SK-N-MC (cell line): ENCODE measurements at regions not wholly inside any gene's neighbourhood (a gene's known extent, or its start where the extent isn't known, plus 50 kb on each side); places are given as distances from the start of the nearest gene placed in this dataset.

Source experiments
- DNase-seq: peaks from one replicate; pipeline ENCODE4 v3.0.0-alpha.2; 2011; ENCODE audit warnings: low read depth, low spot score
- H3K27ac ChIP-seq: fragments of 200-600 bp; sonication (generic); 2 replicates; pipeline ENCODE4 v1.5.1; 2016; ENCODE audit warnings: mixed run types
- H3K36me3 ChIP-seq: fragments of 200-600 bp; sonication (generic); 2 replicates; pipeline ENCODE4 v1.6.1; 2017; ENCODE audit warnings: antibody characterized with exemption, low read length, mixed read lengths; ENCODE audit not compliant: insufficient read depth
- H3K4me3 ChIP-seq: fragments of 200-600 bp; sonication (generic); 2 replicates; pipeline ENCODE4 v1.5.1; 2016
- H3K9ac ChIP-seq: fragments of 200-600 bp; sonication (generic); 2 replicates; pipeline ENCODE4 v1.8.0; 2017; ENCODE audit warnings: mixed run types, mixed read lengths; ENCODE audit not compliant: insufficient read length
- H3K9me3 ChIP-seq: fragments of 200-600 bp; sonication (generic); 2 replicates; pipeline ENCODE4 v1.6.1; 2017; ENCODE audit warnings: low read depth, mild to moderate bottlenecking, antibody characterized with exemption, low read length, moderate library complexity, mixed read lengths
- EZH2 ChIP-seq: fragments of 200-600 bp; sonication (generic); IDR thresholded peaks from one replicate; pipeline ENCODE4 v1.6.1; 2017; ENCODE audit warnings: antibody characterized with exemption
- FOXP2 ChIP-seq: optimal IDR thresholded peaks from 2 replicates; pipeline ENCODE3; 2011; ENCODE audit warnings: mild to moderate bottlenecking, moderate library complexity; ENCODE audit not compliant: insufficient read depth; ENCODE audit errors: extremely low read length, control extremely low read depth
- POLR2AphosphoS5 ChIP-seq: IDR thresholded peaks from 2 replicates; pipeline ENCODE4 v1.6.1; 2012; ENCODE audit warnings: mild to moderate bottlenecking, low read depth, low read length, borderline replicate concordance

DNA sequence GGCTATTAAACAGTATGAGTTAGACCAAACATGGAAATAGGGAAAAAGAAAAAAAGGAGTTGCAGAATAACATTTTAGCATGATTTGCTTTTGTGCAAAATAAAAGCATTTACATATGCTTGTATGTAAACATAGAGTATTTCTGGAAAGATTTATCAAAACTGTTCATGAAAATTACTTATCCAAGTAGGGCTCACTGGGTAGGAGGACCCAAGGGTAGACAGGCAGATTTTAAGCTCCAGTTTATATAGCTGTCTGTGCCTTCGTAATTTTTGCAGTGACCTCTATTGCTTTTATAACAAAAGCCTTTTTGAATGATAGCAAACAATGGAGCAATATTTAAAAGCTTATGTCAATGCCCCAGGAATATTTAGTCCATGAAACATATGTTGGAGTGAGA, 228.8 kb upstream of the IRF2BP2 start:
- Histone ChIP-seq H3K36me3 (no peaks in the 10 kb centered on the region), H3K9ac (no peak overlapping the region)
- TF ChIP-seq POLR2AphosphoS5 (no peak), FOXP2 (no peak), EZH2 (no peak)

DNA sequence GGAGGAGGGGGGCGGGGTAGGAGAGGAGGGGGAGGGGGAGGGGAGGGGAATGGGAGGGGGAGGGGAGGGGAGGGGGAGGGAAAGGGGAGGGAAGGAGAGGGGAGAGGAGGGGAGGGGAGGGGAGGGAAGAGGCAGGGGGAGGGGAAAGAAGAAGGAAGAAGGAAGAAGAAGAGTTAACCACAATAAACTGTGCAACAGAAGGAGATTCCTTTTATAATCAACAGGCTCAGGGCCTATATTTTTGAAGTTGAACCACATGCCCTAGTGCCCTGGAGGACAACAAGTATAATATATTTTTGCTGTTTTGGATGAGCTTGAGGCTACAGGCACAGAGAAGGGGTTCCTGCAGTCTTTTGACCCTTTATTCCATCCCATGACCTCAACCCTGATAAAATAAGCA, 228.2 kb upstream of the IRF2BP2 start:
- no peak overlapping the region for H3K4me3 ChIP-seq
- TF ChIP-seq FOXP2 (no peak), EZH2 (no peak), POLR2AphosphoS5 (no peak)
- no peak overlapping the region for H3K9ac ChIP-seq
- H3K36me3 ChIP-seq: no peaks in the 10 kb centered on the region
- DNase-seq: no peak
- H3K9me3 ChIP-seq: no peaks in the 10 kb centered on the region
- H3K27ac ChIP-seq: no peak overlapping the region

More for the DNA sequence above, 228.8 kb upstream of the IRF2BP2 start:
- H3K27ac ChIP-seq: no peak overlapping the region
- no peak for DNase-seq
- no peak overlapping the region for H3K4me3 ChIP-seq
- H3K9me3 ChIP-seq: no peaks in the 10 kb centered on the region

- Histone ChIP-seq H3K27ac (no peak overlapping the region), H3K9ac (no peak overlapping the region), H3K36me3 (no peaks in the 10 kb centered on the region), H3K9me3 (no peaks in the 10 kb centered on the region), H3K4me3 (no peak overlapping the region)
- DNase-seq: no peak
- no peak for TF ChIP-seq POLR2AphosphoS5
- no peak for TF ChIP-seq FOXP2
- TF ChIP-seq EZH2: no peak
Observed at GRCh38 chr1:234837713-234838112, 227.7 kb upstream of the IRF2BP2 start.

DNA sequence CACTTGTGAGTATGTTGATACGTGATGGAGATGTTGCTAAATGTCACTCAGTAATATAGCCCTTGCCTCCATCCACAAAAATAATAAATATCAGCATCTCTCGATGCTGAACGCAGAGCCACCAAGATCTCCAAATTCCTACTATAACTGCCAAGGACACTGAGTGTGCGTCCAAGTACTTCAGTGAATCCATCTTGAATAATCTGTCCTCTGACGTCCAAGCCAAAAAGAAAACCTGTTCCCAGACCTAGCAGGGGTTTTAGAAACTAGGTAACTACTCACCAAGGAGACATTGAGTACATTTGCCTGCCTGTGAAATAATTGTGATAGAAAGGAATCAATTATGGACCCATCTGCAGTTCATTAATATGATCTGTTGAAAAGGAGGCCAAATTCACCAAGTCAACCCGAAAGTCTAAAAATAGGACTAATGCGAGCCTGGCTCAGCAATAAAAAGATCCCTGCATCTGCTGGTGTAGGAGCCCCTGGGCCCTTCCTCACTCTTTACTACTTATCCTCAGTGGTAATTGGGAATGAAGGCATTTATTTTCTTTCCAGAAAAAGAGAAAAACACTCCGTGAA, 226.9 kb upstream of the IRF2BP2 start:
- Histone ChIP-seq H3K9me3 (no peaks in the 10 kb centered on the region), H3K27ac (no peak overlapping the region), H3K36me3 (no peaks in the 10 kb centered on the region), H3K4me3 (no peak overlapping the region), H3K9ac (no peak overlapping the region)
- DNase-seq: no peak
- no peak for TF ChIP-seq POLR2AphosphoS5
- no peak for TF ChIP-seq EZH2
- no peak for TF ChIP-seq FOXP2

DNA sequence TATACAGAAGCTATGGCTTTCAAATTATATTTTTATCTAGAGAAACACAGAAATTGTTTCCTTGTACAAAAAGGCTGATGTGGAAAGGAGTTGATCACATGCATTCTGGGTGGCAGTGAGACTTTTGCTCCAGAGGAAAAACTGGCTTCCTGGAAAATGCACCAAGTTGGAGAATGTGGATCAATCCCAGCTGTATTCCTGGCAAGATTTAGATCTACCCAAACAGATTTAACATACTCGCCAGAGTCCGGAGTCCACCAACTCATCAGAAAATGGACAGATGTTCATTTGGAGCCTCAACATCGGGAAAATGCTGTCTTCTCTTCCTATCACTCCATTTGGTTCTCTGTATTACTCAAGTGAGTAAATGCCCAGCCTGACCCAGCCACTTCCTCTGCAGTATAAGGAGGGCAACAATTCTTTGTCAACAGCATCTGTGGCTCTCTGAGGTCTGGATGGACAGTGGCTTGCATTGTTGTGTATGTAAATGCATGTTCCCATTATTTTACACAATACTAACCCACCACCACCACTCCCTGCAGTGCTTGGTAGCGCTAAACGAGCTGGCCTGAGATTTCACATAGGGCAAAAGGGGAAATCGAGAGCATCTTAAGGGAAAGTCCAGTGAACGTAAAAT, 226.2 kb upstream of the IRF2BP2 start:
- no peaks in the 10 kb centered on the region for H3K36me3 ChIP-seq
- TF ChIP-seq POLR2AphosphoS5 (no peak), EZH2 (no peak), FOXP2 (no peak)
- H3K9ac ChIP-seq: no peak overlapping the region
- no peak overlapping the region for H3K27ac ChIP-seq
- DNase-seq: no peak
- no peak overlapping the region for H3K4me3 ChIP-seq
- no peaks in the 10 kb centered on the region for H3K9me3 ChIP-seq

DNA sequence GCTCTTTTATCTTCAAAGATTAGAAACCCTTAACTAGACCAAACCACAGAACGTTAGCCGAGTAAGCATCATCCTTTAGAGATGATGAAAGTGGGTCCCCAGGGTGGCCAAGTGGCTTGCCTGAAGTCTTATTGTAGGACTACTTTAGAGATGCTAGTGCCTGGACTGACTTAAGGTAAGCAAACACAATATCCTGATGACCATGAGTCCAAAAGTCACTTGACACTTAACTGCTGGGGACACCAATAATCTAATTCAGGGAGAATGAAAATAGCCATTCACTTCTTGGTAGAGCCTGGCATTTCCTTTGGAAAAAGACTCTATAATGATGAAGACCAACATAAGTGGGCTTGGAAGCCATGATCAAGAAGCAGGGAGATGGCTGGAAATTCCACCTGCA, 225.3 kb upstream of the IRF2BP2 start:
- no peak for DNase-seq
- H3K4me3 ChIP-seq: no peak overlapping the region
- H3K36me3 ChIP-seq: no peaks in the 10 kb centered on the region
- no peaks in the 10 kb centered on the region for H3K9me3 ChIP-seq
- H3K27ac ChIP-seq: no peak overlapping the region
- TF ChIP-seq EZH2: no peak
- no peak overlapping the region for H3K9ac ChIP-seq

DNA sequence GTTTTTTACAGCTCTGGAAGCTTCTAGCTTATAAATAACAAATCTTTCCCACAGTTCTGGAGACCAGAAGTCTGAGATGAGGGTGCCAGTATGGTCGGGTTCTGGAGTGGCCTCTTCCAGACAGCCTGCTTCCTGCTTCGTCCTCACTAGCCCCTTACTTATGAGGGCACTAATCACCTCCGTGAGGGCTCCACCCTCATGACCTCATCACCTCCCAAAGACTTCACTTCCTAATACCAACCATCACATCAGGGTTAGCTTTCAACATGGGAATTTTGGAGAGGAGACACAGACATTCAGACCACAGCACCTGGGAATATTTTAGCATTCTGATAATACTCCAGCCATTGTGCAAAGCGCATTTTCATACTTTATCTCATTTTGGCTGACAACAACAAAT, 223.7 kb upstream of the IRF2BP2 start:
- no peak overlapping the region for H3K9ac ChIP-seq
- no peak overlapping the region for H3K4me3 ChIP-seq
- TF ChIP-seq POLR2AphosphoS5 (no peak), FOXP2 (no peak), EZH2 (no peak)
- H3K9me3 ChIP-seq: no peaks in the 10 kb centered on the region
- no peak for DNase-seq
- no peaks in the 10 kb centered on the region for H3K36me3 ChIP-seq
- H3K27ac ChIP-seq: no peak overlapping the region

GRCh38 chr1:234833118-234833517, 223.1 kb upstream of the IRF2BP2 start:
- no peaks in the 10 kb centered on the region for H3K36me3 ChIP-seq
- TF ChIP-seq EZH2 (no peak), FOXP2 (no peak), POLR2AphosphoS5 (no peak)
- DNase-seq: no peak
- no peak overlapping the region for H3K4me3 ChIP-seq
- H3K27ac ChIP-seq: no peak overlapping the region
- H3K9ac ChIP-seq: no peak overlapping the region
- no peaks in the 10 kb centered on the region for H3K9me3 ChIP-seq

GRCh38 chr1:234827656-234828055, 217.7 kb upstream of the IRF2BP2 start:
- H3K9ac ChIP-seq: no peak overlapping the region
- H3K9me3 ChIP-seq: no peaks in the 10 kb centered on the region
- no peak overlapping the region for H3K27ac ChIP-seq
- no peak for TF ChIP-seq FOXP2
- TF ChIP-seq POLR2AphosphoS5: no peak
- no peaks in the 10 kb centered on the region for H3K36me3 ChIP-seq
- no peak for DNase-seq
- no peak overlapping the region for H3K4me3 ChIP-seq
